ENCODE measurements at regions not wholly inside any gene's neighbourhood (a gene's known extent, or its start where the extent isn't known, plus 50 kb on each side); places are given as distances from the start of the nearest gene placed in this dataset.

GRCh38 chr5:25570067-25570583, 925.3 kb upstream of the CDH10 start:
- TF ChIP-seq CTCF (IDR thresholded peaks at IDR 0.05; ENCODE audit: insufficient read depth, low read length) (no peak), POLR2AphosphoS5 (IDR thresholded peaks at IDR 0.05; ENCODE audit: low read depth) (no peak)

Measured in HL-60 (cell line).